ENCODE measurements at regions not wholly inside any gene's neighbourhood (a gene's known extent, or its start where the extent isn't known, plus 50 kb on each side); places are given as distances from the start of the nearest gene placed in this dataset.
"Not testable (repeated sequence)": the region's sequence is repeated elsewhere in the genome, so short reads cannot be mapped to it uniquely, and the experiment has no call there.

- not testable (repeated sequence) for DNase-seq
These were observed 73.4 kb downstream of the FAM50B start for GRCh38 chr6:3922619-3923018.

GRCh38 chr6:3925223-3926149, 76.3 kb downstream of the FAM50B start:
- not testable (repeated sequence) for DNase-seq

- DNase-seq = no peak
These were observed 76.9 kb downstream of the FAM50B start for GRCh38 chr6:3926150-3926482.

GRCh38 chr6:3928111-3928510, 78.9 kb downstream of the FAM50B start:
- DNase-seq = no peak

- no peak for DNase-seq
These were observed 80.2 kb downstream of the FAM50B start for GRCh38 chr6:3929281-3929798.

- no peak for DNase-seq
These were observed 88.3 kb downstream of the FAM50B start for GRCh38 chr6:3937438-3937837.

- DNase-seq = no peak
These were observed 89.7 kb downstream of the FAM50B start for GRCh38 chr6:3938715-3939367.

GRCh38 chr6:3939368-3939958, 90.3 kb downstream of the FAM50B start:
- DNase-seq = no peak

GRCh38 chr6:3939964-3940363, 90.8 kb downstream of the FAM50B start:
- no peak for DNase-seq

GRCh38 chr6:3940703-3941102, 91.5 kb downstream of the FAM50B start:
- DNase-seq = no peak

GRCh38 chr6:3943331-3943765, 94.2 kb downstream of the FAM50B start:
- no peak for DNase-seq

GRCh38 chr6:3944246-3944645, 95.1 kb downstream of the FAM50B start:
- DNase-seq = no peak

- DNase-seq = no peak
These were observed 97.6 kb downstream of the FAM50B start for GRCh38 chr6:3946778-3947177.

- DNase-seq = no peak
These were observed 99.7 kb downstream of the FAM50B start for GRCh38 chr6:3948866-3949265.

- DNase-seq = no peak
These were observed 100.3 kb downstream of the FAM50B start for GRCh38 chr6:3949521-3949920.

GRCh38 chr6:3956054-3956453, 106.9 kb downstream of the FAM50B start:
- no peak for DNase-seq

GRCh38 chr6:3957321-3957720, 108.1 kb downstream of the FAM50B start:
- no peak for DNase-seq

GRCh38 chr6:3958255-3958654, 109.1 kb downstream of the FAM50B start:
- no peak for DNase-seq

GRCh38 chr6:3959385-3959784, 110.2 kb downstream of the FAM50B start:
- no peak for DNase-seq

GRCh38 chr6:3960754-3961361, 111.7 kb downstream of the FAM50B start:
- no peak for DNase-seq

GRCh38 chr6:3961581-3962215, 112.5 kb downstream of the FAM50B start:
- no peak for DNase-seq
